ACC112 (cell line): ENCODE measurements at regions not wholly inside any gene's neighbourhood (a gene's known extent, or its start where the extent isn't known, plus 50 kb on each side); places are given as distances from the start of the nearest gene placed in this dataset.

Source experiments
- H2AFZ ChIP-seq: fragments of 200-600 bp; sonication (generic); one replicate; pipeline ENCODE4 v1.6.0; 2017; ENCODE audit warnings: antibody characterized with exemption, low read length; ENCODE audit not compliant: unreplicated experiment
- H3K27ac ChIP-seq: fragments of 200-600 bp; sonication (generic); 2 replicates; pipeline ENCODE4 v1.5.1; 2014; ENCODE audit warnings: low read depth, mild to moderate bottlenecking, antibody characterized with exemption, low read length, moderate library complexity
- H3K27me3 ChIP-seq: fragments of 200-600 bp; sonication (generic); 2 replicates; pipeline ENCODE4 v1.6.1; 2014; ENCODE audit warnings: mild to moderate bottlenecking, antibody characterized with exemption, low read length, moderate library complexity, mixed read lengths; ENCODE audit not compliant: insufficient read depth
- H3K36me3 ChIP-seq: fragments of 200-600 bp; sonication (generic); 2 replicates; pipeline ENCODE4 v1.6.1; 2016; ENCODE audit warnings: mild to moderate bottlenecking, antibody characterized with exemption, low read length, moderate library complexity, mixed read lengths; ENCODE audit not compliant: insufficient read depth
- H3K4me1 ChIP-seq: fragments of 200-600 bp; sonication (generic); one replicate; pipeline ENCODE4 v1.6.1; 2016; ENCODE audit warnings: low read length, mixed read lengths; ENCODE audit not compliant: insufficient read depth, unreplicated experiment, control insufficient read depth
- H3K4me3 ChIP-seq: fragments of 200-600 bp; sonication (generic); 2 replicates; pipeline ENCODE4 v1.5.1; 2014; ENCODE audit warnings: mild to moderate bottlenecking, low read depth, low read length
- H3K79me2 ChIP-seq: fragments of 200-600 bp; sonication (generic); one replicate; pipeline ENCODE4 v1.6.0; 2016; ENCODE audit warnings: low read length; ENCODE audit not compliant: control insufficient read depth, unreplicated experiment, insufficient read depth

DNA sequence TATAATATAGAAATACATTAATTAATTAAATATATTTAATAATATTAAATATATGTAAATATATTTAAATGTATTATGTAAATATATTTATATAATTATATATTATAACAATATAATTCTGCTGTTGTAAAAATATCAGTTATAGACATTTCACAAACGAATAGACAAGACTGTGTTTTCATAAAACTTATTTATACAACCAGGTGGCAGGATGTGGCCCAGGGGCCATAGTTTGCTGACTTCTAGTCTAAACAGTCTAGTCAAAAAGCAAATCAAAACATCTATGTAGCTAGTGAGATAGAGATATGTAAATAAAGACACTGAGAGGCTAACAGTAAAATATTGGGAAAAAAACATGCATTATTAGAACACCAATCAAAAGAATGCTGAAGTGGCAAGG is 136.4 kb downstream of the TBXT start:
- Histone ChIP-seq H3K27ac (no peak overlapping the region), H3K79me2 (no peaks in the 10 kb centered on the region), H3K36me3 (no peaks in the 10 kb centered on the region), H2AFZ (no peak overlapping the region), H3K4me1 (peaks cover 52% of the 10 kb centered on the region), H3K27me3 (no peaks in the 10 kb centered on the region), H3K4me3 (no peak overlapping the region)

DNA sequence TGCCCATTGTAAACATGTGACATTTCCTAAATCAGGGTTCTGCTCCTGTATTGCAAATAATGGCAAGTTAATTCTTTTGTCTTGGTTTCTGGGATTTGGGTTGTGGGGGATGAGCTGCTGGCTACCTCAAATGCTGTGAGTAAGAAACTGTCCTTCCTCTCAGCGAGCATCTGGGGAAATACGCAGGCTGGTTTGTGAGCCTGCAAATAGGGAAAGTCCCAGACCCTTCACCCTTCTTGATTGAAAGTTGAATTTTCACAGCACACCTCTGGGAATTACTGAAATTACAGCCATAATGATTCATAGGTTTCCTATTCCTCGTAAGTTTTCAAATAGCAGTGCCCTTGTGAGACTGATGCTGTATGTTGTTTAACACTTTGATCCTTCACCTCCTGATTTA is 138.1 kb downstream of the TBXT start:
- Histone ChIP-seq H3K79me2 (no peaks in the 10 kb centered on the region), H3K4me3 (no peak overlapping the region), H3K36me3 (no peaks in the 10 kb centered on the region), H2AFZ (peak overlapping the region; percentile 18), H3K27me3 (no peaks in the 10 kb centered on the region), H3K4me1 (peaks cover 59% of the 10 kb centered on the region), H3K27ac (peak overlapping the region; percentile 80)

DNA sequence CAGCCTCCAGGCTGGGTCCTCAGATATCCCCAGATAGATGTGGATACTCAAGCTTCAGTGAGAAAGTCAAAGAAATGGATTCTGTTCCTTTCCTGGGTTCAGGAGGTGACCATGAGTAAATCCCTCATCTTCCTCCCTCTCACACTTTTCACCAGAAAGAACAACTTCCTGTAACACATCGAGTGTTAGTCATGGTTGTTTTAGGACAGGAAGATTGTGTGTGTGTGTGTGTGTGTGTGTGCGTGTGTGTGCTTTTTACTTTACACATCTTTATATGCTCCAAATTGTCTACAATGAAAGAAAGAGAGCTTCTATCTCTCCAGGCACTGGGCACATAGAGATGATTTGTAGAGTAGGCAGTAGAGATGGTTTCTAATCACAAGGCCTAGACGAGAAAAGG is 139.9 kb downstream of the TBXT start:
- Histone ChIP-seq H3K27ac (peak overlapping the region; percentile 80; the same call in 1 of the 2 replicates), H3K79me2 (no peaks in the 10 kb centered on the region), H3K4me3 (no peak overlapping the region), H3K36me3 (no peaks in the 10 kb centered on the region), H3K27me3 (no peaks in the 10 kb centered on the region), H3K4me1 (peaks cover 60% of the 10 kb centered on the region), H2AFZ (peak overlapping the region; percentile 34)

DNA sequence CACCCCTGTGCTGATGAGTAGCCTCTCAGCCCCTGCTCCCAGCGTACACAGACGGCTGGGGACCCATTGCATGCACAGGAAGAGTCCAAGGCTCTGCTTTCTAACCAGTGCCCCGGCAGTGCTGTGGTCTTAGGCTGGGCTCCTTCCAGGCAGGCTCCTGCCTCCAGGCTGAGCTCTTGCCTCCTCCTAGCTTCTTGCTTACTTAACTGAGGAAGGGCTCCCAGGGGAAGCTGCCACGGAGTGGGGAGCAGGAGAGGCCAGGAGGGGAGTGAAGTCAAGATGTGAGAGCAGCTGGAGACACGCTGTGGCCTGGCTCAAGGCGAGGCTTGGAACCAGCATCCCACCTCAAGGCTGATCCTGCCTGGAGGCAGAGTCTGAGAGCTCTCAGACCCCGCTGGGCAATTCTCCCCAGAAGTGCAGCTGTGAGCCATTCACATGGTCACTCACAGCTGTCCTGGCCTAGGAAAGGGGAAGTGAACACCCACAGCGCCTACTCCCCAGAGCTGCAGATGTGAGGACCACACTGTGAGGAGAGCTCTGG is 141.0 kb downstream of the TBXT start:
- Histone ChIP-seq H3K79me2 (no peaks in the 10 kb centered on the region), H3K27me3 (no peaks in the 10 kb centered on the region), H2AFZ (no peak overlapping the region), H3K4me3 (no peak overlapping the region), H3K27ac (0 out of 2 replicates have a peak overlapping the region, but pooled peaks have one; percentile 93), H3K36me3 (no peaks in the 10 kb centered on the region), H3K4me1 (peaks cover 55% of the 10 kb centered on the region)

DNA sequence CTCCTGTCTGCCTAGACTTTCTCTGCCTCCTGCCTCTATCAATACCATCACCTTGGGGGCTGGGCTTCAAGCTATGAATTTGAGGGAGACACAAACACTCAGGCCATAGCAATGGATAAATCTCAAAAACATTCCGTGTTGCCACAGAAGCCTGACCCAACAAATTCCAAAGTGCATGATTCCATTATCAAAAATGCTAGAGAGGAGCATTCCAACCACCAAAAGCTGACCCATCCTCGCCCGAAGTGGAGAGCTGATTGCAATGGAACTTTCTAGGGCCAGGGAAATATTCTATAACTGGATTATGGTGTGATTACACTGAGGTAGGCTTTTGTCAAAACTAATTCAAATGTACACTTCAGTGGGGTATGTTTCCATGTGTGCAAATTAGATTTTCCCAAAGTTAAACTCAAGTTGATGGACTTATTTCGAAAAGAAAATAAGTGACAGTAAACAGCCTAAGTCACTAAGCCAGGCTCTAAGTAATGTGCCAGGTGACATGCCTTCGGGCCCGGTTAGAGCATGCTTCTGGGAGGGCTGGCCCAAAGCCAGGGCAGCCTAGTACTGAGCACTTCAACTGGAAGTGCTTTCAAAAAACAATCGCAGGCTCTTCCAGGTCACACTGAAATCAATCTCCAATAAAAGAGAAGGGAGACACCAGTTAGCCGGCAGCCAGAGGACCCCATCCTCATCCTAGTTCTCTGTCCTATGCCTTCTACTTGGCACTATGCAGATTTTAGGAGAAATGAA is 142.3 kb downstream of the TBXT start:
- Histone ChIP-seq H3K27ac (peak overlapping the region; percentile 93), H3K4me3 (0 out of 2 replicates have a peak overlapping the region, but pooled peaks have one; percentile 5), H3K79me2 (no peaks in the 10 kb centered on the region), H3K36me3 (no peaks in the 10 kb centered on the region), H3K27me3 (no peaks in the 10 kb centered on the region), H3K4me1 (peaks cover 55% of the 10 kb centered on the region), H2AFZ (peak overlapping the region; percentile 65)

DNA sequence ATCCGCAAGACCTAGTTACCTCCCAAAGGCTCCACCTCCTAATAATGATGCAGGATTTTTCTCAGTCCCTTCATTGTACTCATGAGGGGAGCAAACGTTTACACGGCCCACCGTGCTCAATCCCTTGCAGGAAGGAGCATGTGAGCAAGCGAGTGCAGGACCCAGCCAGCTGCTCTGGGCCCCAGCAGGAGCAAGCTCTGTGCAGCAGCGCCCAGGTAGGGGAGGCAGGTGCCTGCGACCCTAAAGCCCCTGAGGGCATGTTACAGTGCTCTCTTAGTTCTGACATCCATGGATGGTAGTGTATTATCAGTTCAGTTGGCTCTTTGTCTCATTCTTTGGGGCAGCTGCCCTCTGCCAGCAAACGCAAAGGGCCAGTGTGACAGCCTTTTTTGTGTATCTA is 143.4 kb downstream of the TBXT start:
- no peaks in the 10 kb centered on the region for H3K27me3 ChIP-seq
- H3K27ac ChIP-seq, result peak overlapping the region; percentile 93; the same call in 1 of the 2 replicates
- no peaks in the 10 kb centered on the region for H3K79me2 ChIP-seq
- H3K36me3 ChIP-seq, result no peaks in the 10 kb centered on the region
- peaks cover 45% of the 10 kb centered on the region for H3K4me1 ChIP-seq
- peak overlapping the region; percentile 45 for H2AFZ ChIP-seq
- no peak overlapping the region for H3K4me3 ChIP-seq

DNA sequence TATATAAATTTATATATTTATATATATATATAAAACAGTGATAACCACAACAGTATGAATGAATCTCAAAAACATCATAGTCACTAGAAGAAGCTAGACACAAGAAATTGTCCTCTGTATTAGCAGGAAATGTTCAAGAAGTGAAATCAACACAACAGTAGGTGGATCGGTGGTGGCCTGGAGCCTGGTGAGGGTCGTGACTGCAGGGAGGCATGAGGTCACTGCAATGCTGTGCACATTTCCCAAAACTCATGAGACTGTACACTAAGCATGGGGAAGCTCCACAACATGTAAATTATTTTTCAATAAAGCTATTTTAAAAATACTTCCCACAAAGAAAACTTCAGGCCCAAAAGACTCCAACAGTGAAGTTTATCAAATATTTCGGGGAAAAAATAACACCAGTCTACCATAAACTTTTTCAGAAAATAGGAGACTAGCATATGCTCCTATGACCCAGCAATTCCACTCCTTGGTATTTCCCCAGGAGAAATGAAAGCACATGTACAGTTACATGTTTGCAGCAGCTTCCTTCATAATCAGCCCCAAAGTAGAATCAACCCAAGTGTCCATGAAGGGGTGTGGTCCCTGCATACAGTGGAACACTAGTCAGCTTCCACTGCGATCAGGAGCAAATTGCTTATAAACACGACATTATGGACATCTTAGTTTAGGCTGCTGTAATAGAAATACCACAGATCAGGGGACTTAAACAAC is 144.2 kb downstream of the TBXT start:
- Histone ChIP-seq H3K4me1 (peaks cover 37% of the 10 kb centered on the region), H2AFZ (no peak overlapping the region)

DNA sequence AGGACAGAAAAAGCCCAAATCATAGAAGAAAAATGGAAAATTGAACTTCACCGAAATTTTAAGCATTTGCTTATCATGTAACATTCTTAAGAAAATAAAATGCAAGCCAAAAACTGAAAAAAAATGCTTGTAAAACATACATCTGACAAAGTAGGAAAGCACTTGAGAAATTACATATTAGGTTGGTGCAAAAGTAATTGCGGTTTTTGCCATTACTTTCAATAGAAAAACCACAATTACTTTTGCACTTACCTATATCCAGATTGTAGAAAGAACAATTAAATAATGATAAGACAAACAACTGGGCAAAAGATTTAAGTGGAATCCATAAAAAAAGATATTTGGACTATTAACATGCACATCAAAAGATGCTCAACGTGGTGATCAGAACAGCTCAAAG is 146.2 kb downstream of the TBXT start:
- peaks cover 20% of the 10 kb centered on the region for H3K4me1 ChIP-seq
- no peak overlapping the region for H2AFZ ChIP-seq
- H3K4me3 ChIP-seq, result no peak overlapping the region
- H3K27ac ChIP-seq, result no peak overlapping the region
- H3K36me3 ChIP-seq, result no peaks in the 10 kb centered on the region
- H3K79me2 ChIP-seq, result no peaks in the 10 kb centered on the region
- no peaks in the 10 kb centered on the region for H3K27me3 ChIP-seq

More for the DNA sequence above, 144.2 kb downstream of the TBXT start:
- Histone ChIP-seq H3K27me3 (no peaks in the 10 kb centered on the region), H3K4me3 (no peak overlapping the region), H3K79me2 (no peaks in the 10 kb centered on the region), H3K36me3 (no peaks in the 10 kb centered on the region), H3K27ac (no peak overlapping the region)

DNA sequence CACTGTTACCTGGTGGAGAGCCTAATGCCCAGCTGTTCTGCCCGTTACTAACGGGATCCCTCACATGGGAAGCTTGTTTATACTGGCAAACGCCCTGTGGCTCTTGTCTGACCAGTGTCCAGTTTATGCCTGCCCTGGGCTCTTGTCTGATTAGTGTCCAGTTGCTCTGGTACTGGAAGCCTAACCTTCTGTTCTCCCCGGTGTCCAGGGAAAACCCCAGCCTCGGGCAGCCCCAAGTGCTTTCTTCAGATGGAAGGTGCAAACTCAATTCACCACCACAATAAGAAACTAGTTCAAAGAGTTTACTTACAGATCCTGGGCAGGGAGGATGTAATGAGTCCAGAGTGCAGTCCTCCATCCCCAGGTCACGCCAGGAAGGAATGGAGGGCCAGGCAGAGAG is 148.4 kb downstream of the TBXT start:
- H3K36me3 ChIP-seq, result no peaks in the 10 kb centered on the region
- no peak overlapping the region for H2AFZ ChIP-seq
- H3K4me1 ChIP-seq, result no peaks in the 10 kb centered on the region
- no peak overlapping the region for H3K27ac ChIP-seq
- H3K4me3 ChIP-seq, result no peak overlapping the region
- H3K27me3 ChIP-seq, result no peaks in the 10 kb centered on the region
- H3K79me2 ChIP-seq, result no peaks in the 10 kb centered on the region

DNA sequence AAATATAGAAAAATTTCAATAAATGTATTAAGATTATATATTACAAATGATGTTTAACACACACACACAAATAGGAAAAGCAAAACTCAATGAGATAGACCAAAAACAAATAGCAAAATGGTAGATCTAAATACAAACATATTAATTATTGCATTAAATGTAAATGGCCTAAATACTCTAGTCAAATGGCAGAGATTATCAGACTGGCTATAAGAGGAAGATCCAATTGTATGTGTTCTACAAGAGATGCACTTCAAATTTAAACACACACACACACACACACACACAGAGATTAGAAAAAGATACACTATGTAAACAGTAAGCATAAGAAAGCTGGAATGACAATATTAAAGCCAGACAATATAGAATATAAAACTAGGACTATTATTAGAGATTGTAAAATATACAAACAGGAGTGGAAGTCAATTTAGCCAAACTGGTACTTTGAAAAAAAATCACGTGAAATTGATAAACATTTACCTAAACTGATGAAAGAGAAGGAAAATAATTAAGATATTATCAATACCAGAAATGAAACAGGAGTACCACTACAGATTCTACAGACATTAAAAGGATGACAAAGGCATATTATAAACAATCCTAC is 150.5 kb downstream of the TBXT start:
- H3K4me1 ChIP-seq, result no peaks in the 10 kb centered on the region
- no peaks in the 10 kb centered on the region for H3K79me2 ChIP-seq
- H3K27me3 ChIP-seq, result no peaks in the 10 kb centered on the region
- H3K36me3 ChIP-seq, result no peaks in the 10 kb centered on the region
- no peak overlapping the region for H3K27ac ChIP-seq
- no peak overlapping the region for H3K4me3 ChIP-seq
- H2AFZ ChIP-seq, result no peak overlapping the region
